ENCODE measurements at regions not wholly inside any gene's neighbourhood (a gene's known extent, or its start where the extent isn't known, plus 50 kb on each side); places are given as distances from the start of the nearest gene placed in this dataset.

GRCh38 chr19:30647891-30648720 is 275.9 kb downstream of the ZNF536 start:
- no peak overlapping the region for H3K4me3 Mint-ChIP-seq
- no peaks in the 10 kb centered on the region for H3K4me1 Mint-ChIP-seq
- H3K9me3 Mint-ChIP-seq, result no peaks in the 10 kb centered on the region
- no peaks in the 10 kb centered on the region for H3K36me3 Mint-ChIP-seq (ENCODE audit: low read depth)
- peaks cover 28% of the 10 kb centered on the region for H3K27me3 Mint-ChIP-seq
- no peak overlapping the region for H3K27ac Mint-ChIP-seq
- ATAC-seq (no peak), DNase-seq (no peak)

- no peaks in the 10 kb centered on the region for H3K9me3 Mint-ChIP-seq
- H3K4me3 Mint-ChIP-seq, result no peak overlapping the region
- no peak overlapping the region for H3K27ac Mint-ChIP-seq
- ATAC-seq, result no peak
- peaks cover 28% of the 10 kb centered on the region for H3K27me3 Mint-ChIP-seq
- H3K4me1 Mint-ChIP-seq, result no peaks in the 10 kb centered on the region
- DNase-seq, result no peak
- no peaks in the 10 kb centered on the region for H3K36me3 Mint-ChIP-seq (ENCODE audit: low read depth)
These were observed 274.6 kb downstream of the ZNF536 start for GRCh38 chr19:30646806-30647205.

- no peak overlapping the region for H3K27ac Mint-ChIP-seq
These were observed 273.9 kb downstream of the ZNF536 start for GRCh38 chr19:30645946-30646577.

GRCh38 chr19:30640252-30640965 is 268.2 kb downstream of the ZNF536 start:
- Mint-ChIP-seq H3K4me3 (no peak overlapping the region), H3K36me3 (ENCODE audit: low read depth) (no peaks in the 10 kb centered on the region), H3K27me3 (peaks cover 1% of the 10 kb centered on the region), H3K4me1 (no peaks in the 10 kb centered on the region), H3K27ac (no peak overlapping the region), H3K9me3 (peaks cover 7% of the 10 kb centered on the region)
- DNase-seq (no peak), ATAC-seq (no peak)

More at GRCh38 chr19:30645946-30646577, 273.9 kb downstream of the ZNF536 start:
- no peaks in the 10 kb centered on the region for H3K9me3 Mint-ChIP-seq
- peaks cover 28% of the 10 kb centered on the region for H3K27me3 Mint-ChIP-seq
- no peaks in the 10 kb centered on the region for H3K36me3 Mint-ChIP-seq (ENCODE audit: low read depth)
- H3K4me3 Mint-ChIP-seq, result no peak overlapping the region
- ATAC-seq (no peak), DNase-seq (no peak)
- H3K4me1 Mint-ChIP-seq, result no peaks in the 10 kb centered on the region

GRCh38 chr19:30638889-30639288 is 266.7 kb downstream of the ZNF536 start:
- Mint-ChIP-seq H3K4me1 (no peaks in the 10 kb centered on the region), H3K4me3 (no peak overlapping the region), H3K27me3 (no peaks in the 10 kb centered on the region), H3K9me3 (peaks cover 7% of the 10 kb centered on the region), H3K27ac (no peak overlapping the region), H3K36me3 (ENCODE audit: low read depth) (no peaks in the 10 kb centered on the region)
- no peak for ATAC-seq
- DNase-seq, result no peak

GRCh38 chr19:30637926-30638325 is 265.7 kb downstream of the ZNF536 start:
- H3K27ac Mint-ChIP-seq, result no peak overlapping the region
- H3K27me3 Mint-ChIP-seq, result no peaks in the 10 kb centered on the region

GRCh38 chr19:30634996-30635975 is 263.1 kb downstream of the ZNF536 start:
- Mint-ChIP-seq H3K4me1 (no peaks in the 10 kb centered on the region), H3K27ac (no peak overlapping the region), H3K36me3 (ENCODE audit: low read depth) (no peaks in the 10 kb centered on the region), H3K27me3 (no peaks in the 10 kb centered on the region), H3K9me3 (peaks cover 7% of the 10 kb centered on the region), H3K4me3 (no peak overlapping the region)
- ATAC-seq (no peak), DNase-seq (no peak)

More at GRCh38 chr19:30637926-30638325, 265.7 kb downstream of the ZNF536 start:
- Mint-ChIP-seq H3K4me1 (no peaks in the 10 kb centered on the region), H3K36me3 (ENCODE audit: low read depth) (no peaks in the 10 kb centered on the region), H3K9me3 (peaks cover 7% of the 10 kb centered on the region), H3K4me3 (no peak overlapping the region)
- DNase-seq, result no peak
- no peak for ATAC-seq

- ATAC-seq, result no peak
- Mint-ChIP-seq H3K27me3 (no peaks in the 10 kb centered on the region), H3K9me3 (peaks cover 7% of the 10 kb centered on the region), H3K36me3 (ENCODE audit: low read depth) (no peaks in the 10 kb centered on the region), H3K27ac (no peak overlapping the region), H3K4me1 (no peaks in the 10 kb centered on the region), H3K4me3 (no peak overlapping the region)
- DNase-seq, result no peak
These were observed 262.1 kb downstream of the ZNF536 start for GRCh38 chr19:30634131-30634830.

- no peak for DNase-seq
- Mint-ChIP-seq H3K4me1 (no peaks in the 10 kb centered on the region), H3K9me3 (no peaks in the 10 kb centered on the region), H3K27me3 (no peaks in the 10 kb centered on the region), H3K36me3 (ENCODE audit: low read depth) (no peaks in the 10 kb centered on the region), H3K4me3 (no peak overlapping the region), H3K27ac (no peak overlapping the region)
- no peak for ATAC-seq
These were observed 258.8 kb downstream of the ZNF536 start for GRCh38 chr19:30631033-30631370.

GRCh38 chr19:30630289-30631032 is 258.3 kb downstream of the ZNF536 start:
- no peak for ATAC-seq
- Mint-ChIP-seq H3K4me3 (no peak overlapping the region), H3K9me3 (no peaks in the 10 kb centered on the region), H3K36me3 (ENCODE audit: low read depth) (no peaks in the 10 kb centered on the region), H3K27ac (no peak overlapping the region), H3K27me3 (no peaks in the 10 kb centered on the region), H3K4me1 (no peaks in the 10 kb centered on the region)
- DNase-seq, result no peak

- H3K27me3 Mint-ChIP-seq, result no peaks in the 10 kb centered on the region
- no peaks in the 10 kb centered on the region for H3K9me3 Mint-ChIP-seq
- DNase-seq (no peak), ATAC-seq (no peak)
- no peaks in the 10 kb centered on the region for H3K4me1 Mint-ChIP-seq
- no peak overlapping the region for H3K27ac Mint-ChIP-seq
- H3K36me3 Mint-ChIP-seq (ENCODE audit: low read depth), result no peaks in the 10 kb centered on the region
- H3K4me3 Mint-ChIP-seq, result no peak overlapping the region
These were observed 256.9 kb downstream of the ZNF536 start for GRCh38 chr19:30629086-30629485.

- Mint-ChIP-seq H3K27me3 (peaks cover 2% of the 10 kb centered on the region), H3K4me1 (no peaks in the 10 kb centered on the region), H3K4me3 (no peak overlapping the region), H3K36me3 (ENCODE audit: low read depth) (peaks cover 1% of the 10 kb centered on the region), H3K9me3 (peaks cover 10% of the 10 kb centered on the region), H3K27ac (no peak overlapping the region)
- ATAC-seq (no peak), DNase-seq (no peak)
These were observed 254.4 kb downstream of the ZNF536 start for GRCh38 chr19:30626626-30626966.

- no peak overlapping the region for H3K27ac Mint-ChIP-seq
- H3K36me3 Mint-ChIP-seq (ENCODE audit: low read depth), result peaks cover 1% of the 10 kb centered on the region
- peaks cover 2% of the 10 kb centered on the region for H3K27me3 Mint-ChIP-seq
- DNase-seq (no peak), ATAC-seq (no peak)
- no peaks in the 10 kb centered on the region for H3K4me1 Mint-ChIP-seq
- no peak overlapping the region for H3K4me3 Mint-ChIP-seq
- H3K9me3 Mint-ChIP-seq, result peaks cover 10% of the 10 kb centered on the region
These were observed 253.9 kb downstream of the ZNF536 start for GRCh38 chr19:30625947-30626625.
